Peyer's patch (tissue), 4 donors: ENCODE measurements at regions not wholly inside any gene's neighbourhood (a gene's known extent, or its start where the extent isn't known, plus 50 kb on each side); places are given as distances from the start of the nearest gene placed in this dataset.

Experiments
- DNase-seq, 3 donors: peaks; one replicate each; pipeline ENCODE4 v3.0.0-alpha.2; 2017 to 2019
- H3K27ac ChIP-seq, 4 donors: fragments of 200-600 bp; sonication (generic); one replicate each; pipeline ENCODE4 v1.5.1; 2016 to 2019
- H3K27me3 ChIP-seq, 2 donors: fragments of 200-600 bp; sonication (generic); one replicate each; pipeline ENCODE4 v1.5.1; 2019
- H3K36me3 ChIP-seq, 3 donors: fragments of 200-600 bp; sonication (generic); one replicate each; pipeline ENCODE4 v1.5.1; 2016 to 2019
- H3K4me1 ChIP-seq, 4 donors: fragments of 200-600 bp; sonication (generic); one replicate each; pipeline ENCODE4 v1.5.1; 2016 to 2019
- H3K4me3 ChIP-seq, 4 donors: fragments of 200-600 bp; sonication (generic); 1 replicate in 3 of 4; 2 replicates in 1 of 4; pipeline ENCODE4 v1.5.1; 2016 to 2019; ENCODE audit warnings: mild to moderate bottlenecking in 1 of 4
- H3K9me3 ChIP-seq, 4 donors: fragments of 200-600 bp; sonication (generic); one replicate each; pipeline ENCODE4 v1.5.1; 2016 to 2019; ENCODE audit warnings: mild to moderate bottlenecking in 1 of 4
- CTCF ChIP-seq, 6 experiments: fragments of 450-650 bp in 4 of 6; fragments of 200-600 bp in 2 of 6; sonication (generic) in 1 of 6; IDR thresholded peaks; one replicate each; pipeline ENCODE4 v1.5.1; 2017 to 2019; ENCODE audit warnings: antibody characterized with exemption in 6 of 6, mild to moderate bottlenecking in 3 of 6, moderate library complexity in 1 of 6
- POLR2A ChIP-seq, 2 donors: fragments of 450-650 bp; IDR thresholded peaks; one replicate each; pipeline ENCODE4 v1.5.1; 2017; ENCODE audit warnings: antibody characterized with exemption in 2 of 2, mild to moderate bottlenecking in 2 of 2, moderate library complexity in 2 of 2

- H3K36me3 ChIP-seq = no peaks in the 10 kb centered on the region
- TF ChIP-seq POLR2A (IDR thresholded peaks at IDR 0.05) = no peak
- no peak for TF ChIP-seq CTCF (IDR thresholded peaks at IDR 0.05)
- no peaks in the 10 kb centered on the region for H3K27me3 ChIP-seq
- no peak for DNase-seq
- no peaks in the 10 kb centered on the region for H3K9me3 ChIP-seq
- no peak overlapping the region for H3K4me3 ChIP-seq
- H3K27ac ChIP-seq = no peak overlapping the region
- no peaks in the 10 kb centered on the region for H3K4me1 ChIP-seq
Measured at GRCh38 chr4:135277068-135277979, 1075.7 kb upstream of the PABPC4L start.

GRCh38 chr4:135274416-135274815 lies 1072.8 kb upstream of the PABPC4L start:
- Histone ChIP-seq H3K4me3 (no peak overlapping the region), H3K9me3 (no peaks in the 10 kb centered on the region), H3K4me1 (no peaks in the 10 kb centered on the region), H3K36me3 (no peaks in the 10 kb centered on the region), H3K27ac (no peak overlapping the region), H3K27me3 (no peaks in the 10 kb centered on the region)
- TF ChIP-seq POLR2A (IDR thresholded peaks at IDR 0.05) (no peak), CTCF (IDR thresholded peaks at IDR 0.05) (no peak)
- DNase-seq = no peak

- no peaks in the 10 kb centered on the region for H3K9me3 ChIP-seq
- no peaks in the 10 kb centered on the region for H3K4me1 ChIP-seq
- no peaks in the 10 kb centered on the region for H3K36me3 ChIP-seq
- DNase-seq = no peak
- TF ChIP-seq POLR2A (IDR thresholded peaks at IDR 0.05) (no peak), CTCF (IDR thresholded peaks at IDR 0.05) (no peak)
- H3K27ac ChIP-seq = no peak overlapping the region
- no peaks in the 10 kb centered on the region for H3K27me3 ChIP-seq
- H3K4me3 ChIP-seq = no peak overlapping the region
Measured at GRCh38 chr4:135269125-135269890, 1067.7 kb upstream of the PABPC4L start.

GRCh38 chr4:135268369-135268768 lies 1066.8 kb upstream of the PABPC4L start:
- TF ChIP-seq CTCF (IDR thresholded peaks at IDR 0.05) (no peak), POLR2A (IDR thresholded peaks at IDR 0.05) (no peak)
- no peak for DNase-seq
- H3K9me3 ChIP-seq = no peaks in the 10 kb centered on the region
- no peak overlapping the region for H3K27ac ChIP-seq
- H3K4me1 ChIP-seq = no peaks in the 10 kb centered on the region
- no peaks in the 10 kb centered on the region for H3K36me3 ChIP-seq
- H3K27me3 ChIP-seq = no peaks in the 10 kb centered on the region
- H3K4me3 ChIP-seq = no peak overlapping the region

GRCh38 chr4:135267148-135267865 lies 1065.7 kb upstream of the PABPC4L start:
- TF ChIP-seq POLR2A (IDR thresholded peaks at IDR 0.05) = no peak
- TF ChIP-seq CTCF (IDR thresholded peaks at IDR 0.05) = no peak
- no peaks in the 10 kb centered on the region for H3K36me3 ChIP-seq
- no peak overlapping the region for H3K4me3 ChIP-seq
- no peaks in the 10 kb centered on the region for H3K9me3 ChIP-seq
- no peaks in the 10 kb centered on the region for H3K4me1 ChIP-seq
- H3K27ac ChIP-seq = no peak overlapping the region
- no peak for DNase-seq
- H3K27me3 ChIP-seq = no peaks in the 10 kb centered on the region
